Spleen (tissue), 11 donors: ENCODE measurements at regions not wholly inside any gene's neighbourhood (a gene's known extent, or its start where the extent isn't known, plus 50 kb on each side); places are given as distances from the start of the nearest gene placed in this dataset.

Experiments
- DNase-seq: peaks from one replicate; pipeline ENCODE4 v3.0.0-alpha.2; 2020
- H3K27ac ChIP-seq, 8 donors: fragments of 200-600 bp; sonication (generic) in 7 of 8; 1 replicate in 4 of 8; 2 replicates in 4 of 8; pipeline versions ENCODE4 v1.5.0 to v1.8.0; 2016 to 2021; ENCODE audit warnings: inconsistent platforms in 4 of 8, mild to moderate bottlenecking in 4 of 8, moderate library complexity in 1 of 8
- H3K27me3 ChIP-seq, 7 donors: fragments of 200-600 bp; sonication (generic) in 6 of 7; replicated peaks in 1 of 7; 1 replicate in 4 of 7; 2 replicates in 3 of 7; pipeline versions ENCODE4 v1.5.0 to v1.8.0; 2016 to 2021; ENCODE audit warnings: inconsistent platforms in 3 of 7, mild to moderate bottlenecking in 1 of 7
- H3K36me3 ChIP-seq, 6 donors: fragments of 200-600 bp; sonication (generic) in 5 of 6; 1 replicate in 4 of 6; 2 replicates in 2 of 6; pipeline versions ENCODE4 v1.5.0 to v1.8.0; 2016 to 2021; ENCODE audit warnings: inconsistent platforms in 2 of 6
- H3K4me1 ChIP-seq, 6 donors: fragments of 200-600 bp; sonication (generic) in 5 of 6; 1 replicate in 3 of 6; 2 replicates in 3 of 6; pipeline versions ENCODE4 v1.5.0 to v1.8.0; 2016 to 2021; ENCODE audit warnings: inconsistent platforms in 3 of 6
- H3K4me3 ChIP-seq, 8 donors: fragments of 200-600 bp; sonication (generic) in 7 of 8; 1 replicate in 4 of 8; 2 replicates in 4 of 8; pipeline versions ENCODE4 v1.5.0 to v1.8.0; 2016 to 2021; ENCODE audit warnings: inconsistent platforms in 4 of 8, mild to moderate bottlenecking in 4 of 8, moderate library complexity in 2 of 8
- H3K9me3 ChIP-seq, 8 donors: fragments of 200-600 bp; sonication (generic) in 7 of 8; 1 replicate in 4 of 8; 2 replicates in 4 of 8; pipeline versions ENCODE4 v1.5.0 to v1.8.0; 2016 to 2021; ENCODE audit warnings: inconsistent platforms in 4 of 8
- POLR2A ChIP-seq, 3 donors: fragments of 450-650 bp; IDR thresholded peaks; one replicate each; pipeline ENCODE4 v1.5.1; 2017; ENCODE audit warnings: antibody characterized with exemption in 3 of 3, mild to moderate bottlenecking in 1 of 3
- POLR2AphosphoS5 ChIP-seq, 3 donors: sonication (generic); formaldehyde crosslinking; IDR thresholded peaks; one replicate each; pipeline ENCODE4 v1.5.1; 2017; ENCODE audit warnings: antibody characterized with exemption in 3 of 3
- WGBS, 5 donors: extraction: QIAGEN DNeasy Blood & Tissue Kit in 3 of 5; methylation state at CpG; one replicate each; pipeline versions ENCODE4 v1.1.5 to v1.1.7; 2013 to 2018; 5-methylcytosine and 5-hydroxymethylcytosine counted together
- intact Hi-C: fragments of 100-400 bp; cut with DNase I; formaldehyde crosslinking; loops from one replicate; pipeline ENCODE4 v1.15.0; 2023; ENCODE audit warnings: low total_unique reads
- TF ChIP-seq, protein P1 (sequence below), 11 experiments: fragments of 200-600 bp in 7 of 11; fragments of 450-650 bp in 4 of 11; sonication (generic) in 4 of 11; IDR thresholded peaks in 8 of 11; conservative IDR thresholded peaks in 3 of 11; 1 replicate in 7 of 11; 2 replicates in 4 of 11; pipeline versions ENCODE4 v1.4.0 to v1.8.0; 2016 to 2021; ENCODE audit warnings: antibody characterized with exemption in 11 of 11, inconsistent platforms in 4 of 11, mild to moderate bottlenecking in 1 of 11
- donor health status: healthy with polysubstance abuse.
- donor health status: DM: no; HTN: no; CAD: no; lungs with moderate emphysema.
- donor health status: DM: no; HTN: no; CAD: no.
- donor health status: Bipolar disorder and iron deficiency.
- donor health status: healthy.
- donor health status: DM: no; HTN: no; CAD: no.
- donor health status: DM: yes; HTN: yes; CAD: no.

DNA sequence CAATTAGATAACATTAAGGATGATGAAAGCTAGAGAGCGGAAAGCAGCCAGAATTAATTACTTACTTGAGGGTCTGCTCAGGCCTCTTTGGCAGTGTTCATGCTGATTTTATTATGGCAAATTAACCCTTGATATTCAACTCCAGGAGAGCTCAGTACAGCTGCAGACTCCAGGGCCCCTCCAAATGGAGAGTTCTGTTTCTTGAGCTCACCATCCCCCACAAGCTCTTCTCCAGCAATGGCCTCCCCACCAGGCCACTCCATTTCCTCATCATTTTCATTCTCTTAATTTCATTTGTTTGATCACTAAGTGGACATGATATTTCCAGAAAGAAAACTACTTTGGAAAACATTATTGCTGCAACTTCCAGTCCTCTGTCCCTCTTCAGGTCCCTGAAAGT lies 513.3 kb upstream of the NOX3 start:
- WGBS, 5 donors, result 88 to 100% (median 92%) methylated on average over 1 of the region's 1 CpG

DNA sequence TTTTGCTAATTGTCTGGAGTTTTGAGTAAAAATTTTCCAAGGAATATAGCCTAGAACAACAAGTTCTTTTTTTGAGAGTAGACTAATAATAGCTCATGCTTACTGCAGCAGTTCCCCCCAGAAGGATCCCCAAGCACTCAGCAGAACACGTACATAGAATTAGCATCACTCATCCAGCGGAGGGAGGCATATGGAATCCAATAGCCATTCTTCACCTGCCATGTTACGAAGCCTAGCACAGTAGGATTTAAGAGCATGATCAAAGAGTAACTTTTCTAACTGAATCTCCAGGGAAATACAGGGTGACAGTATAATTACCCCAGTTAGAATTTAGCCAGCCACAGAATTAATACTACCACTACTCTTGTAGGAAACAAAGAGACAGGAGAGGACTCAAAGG lies 511.7 kb upstream of the NOX3 start:
- H3K27ac ChIP-seq, result no peak overlapping the region
- H3K36me3 ChIP-seq, result no peaks in the 10 kb centered on the region
- no peaks in the 10 kb centered on the region for H3K27me3 ChIP-seq
- no peak overlapping the region for H3K4me3 ChIP-seq
- H3K9me3 ChIP-seq, result peaks cover 0 to under 1% (median 0%) of the 10 kb centered on the region in 8 donors
- 78 to 95% (median 89%) methylated on average over 3 of the region's 3 CpGs for WGBS, 5 donors
- intact Hi-C loops, result no loop called here
- H3K4me1 ChIP-seq, result no peaks in the 10 kb centered on the region
- DNase-seq, result no peak
- TF ChIP-seq, protein P1, sequence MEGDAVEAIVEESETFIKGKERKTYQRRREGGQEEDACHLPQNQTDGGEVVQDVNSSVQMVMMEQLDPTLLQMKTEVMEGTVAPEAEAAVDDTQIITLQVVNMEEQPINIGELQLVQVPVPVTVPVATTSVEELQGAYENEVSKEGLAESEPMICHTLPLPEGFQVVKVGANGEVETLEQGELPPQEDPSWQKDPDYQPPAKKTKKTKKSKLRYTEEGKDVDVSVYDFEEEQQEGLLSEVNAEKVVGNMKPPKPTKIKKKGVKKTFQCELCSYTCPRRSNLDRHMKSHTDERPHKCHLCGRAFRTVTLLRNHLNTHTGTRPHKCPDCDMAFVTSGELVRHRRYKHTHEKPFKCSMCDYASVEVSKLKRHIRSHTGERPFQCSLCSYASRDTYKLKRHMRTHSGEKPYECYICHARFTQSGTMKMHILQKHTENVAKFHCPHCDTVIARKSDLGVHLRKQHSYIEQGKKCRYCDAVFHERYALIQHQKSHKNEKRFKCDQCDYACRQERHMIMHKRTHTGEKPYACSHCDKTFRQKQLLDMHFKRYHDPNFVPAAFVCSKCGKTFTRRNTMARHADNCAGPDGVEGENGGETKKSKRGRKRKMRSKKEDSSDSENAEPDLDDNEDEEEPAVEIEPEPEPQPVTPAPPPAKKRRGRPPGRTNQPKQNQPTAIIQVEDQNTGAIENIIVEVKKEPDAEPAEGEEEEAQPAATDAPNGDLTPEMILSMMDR (IDR thresholded peaks at IDR 0.05 in 8 of 11, conservative IDR thresholded peaks at IDR 0.05 in 3 of 11), result no peak
- no peak for TF ChIP-seq POLR2AphosphoS5 (IDR thresholded peaks at IDR 0.05)
- TF ChIP-seq POLR2A (IDR thresholded peaks at IDR 0.05), result no peak

More for the DNA sequence above, 513.3 kb upstream of the NOX3 start:
- Histone ChIP-seq H3K4me1 (peaks cover 0 to 6% (median 0%) of the 10 kb centered on the region in 6 donors), H3K9me3 (no peaks in the 10 kb centered on the region), H3K27ac (no peak overlapping the region), H3K36me3 (no peaks in the 10 kb centered on the region), H3K27me3 (no peaks in the 10 kb centered on the region), H3K4me3 (no peak overlapping the region)
- no peak for DNase-seq
- intact Hi-C loops, result no loop called here
- TF ChIP-seq POLR2AphosphoS5 (IDR thresholded peaks at IDR 0.05) (no peak), POLR2A (IDR thresholded peaks at IDR 0.05) (no peak)
- TF ChIP-seq, protein P1 (IDR thresholded peaks at IDR 0.05 in 8 of 11, conservative IDR thresholded peaks at IDR 0.05 in 3 of 11), result no peak

DNA sequence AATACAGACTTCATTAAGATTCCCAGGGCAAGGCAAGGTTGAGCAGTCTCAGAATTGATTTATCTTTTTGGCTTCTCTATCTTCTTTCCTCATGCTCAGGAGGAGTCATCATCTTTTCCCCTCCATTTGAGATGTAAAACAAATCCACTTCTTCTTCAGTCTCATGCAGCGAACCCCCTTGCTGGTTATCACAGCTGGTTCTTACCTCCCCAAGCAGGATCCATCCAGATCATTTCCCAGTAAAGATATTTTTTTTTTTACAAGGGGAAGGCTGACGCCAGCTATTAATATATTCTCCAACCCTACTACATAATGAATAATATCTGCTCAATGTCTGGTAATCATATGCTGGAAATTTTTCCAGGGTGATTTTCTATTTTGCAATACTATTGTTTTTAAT lies 508.9 kb upstream of the NOX3 start:
- intact Hi-C loops, result no loop called here
- DNase-seq, result no peak
- WGBS, 5 donors, result 80 to 89% (median 86%) methylated on average over 2 of the region's 2 CpGs
- H3K36me3 ChIP-seq, result no peaks in the 10 kb centered on the region
- no peaks in the 10 kb centered on the region for H3K27me3 ChIP-seq
- H3K9me3 ChIP-seq, result peaks cover 0 to 5% (median 0%) of the 10 kb centered on the region in 8 donors
- no peak overlapping the region for H3K4me3 ChIP-seq
- no peaks in the 10 kb centered on the region for H3K4me1 ChIP-seq
- no peak for TF ChIP-seq POLR2AphosphoS5 (IDR thresholded peaks at IDR 0.05)
- TF ChIP-seq, protein P1 (IDR thresholded peaks at IDR 0.05 in 8 of 11, conservative IDR thresholded peaks at IDR 0.05 in 3 of 11), result no peak
- no peak for TF ChIP-seq POLR2A (IDR thresholded peaks at IDR 0.05)
- no peak overlapping the region for H3K27ac ChIP-seq

DNA sequence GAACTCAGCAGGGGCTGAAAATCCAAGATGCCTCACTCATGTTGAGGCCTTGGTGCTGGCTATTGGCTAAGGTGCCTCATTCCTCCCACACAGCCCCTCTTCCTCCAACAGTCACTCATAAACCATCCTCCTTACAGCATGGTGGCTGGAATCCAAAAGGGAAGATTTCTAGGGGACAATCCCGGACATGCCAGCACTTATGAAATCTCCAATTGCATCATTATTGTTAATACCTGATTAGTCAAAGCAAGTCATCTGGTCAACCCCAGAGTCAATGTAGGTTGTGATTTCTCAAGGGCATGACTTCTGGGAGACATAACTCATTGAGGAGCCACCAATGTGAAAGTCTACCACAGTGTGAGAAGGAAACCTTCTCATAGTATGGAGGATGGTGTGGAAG lies 506.6 kb upstream of the NOX3 start:
- H3K27ac ChIP-seq, result no peak overlapping the region
- TF ChIP-seq POLR2A (IDR thresholded peaks at IDR 0.05), result no peak
- no peak for TF ChIP-seq POLR2AphosphoS5 (IDR thresholded peaks at IDR 0.05)
- TF ChIP-seq, protein P1 (IDR thresholded peaks at IDR 0.05 in 8 of 11, conservative IDR thresholded peaks at IDR 0.05 in 3 of 11), result no peak
- H3K4me1 ChIP-seq, result no peaks in the 10 kb centered on the region
- intact Hi-C loops, result no loop called here
- no peak for DNase-seq
- H3K9me3 ChIP-seq, result peaks cover 0 to 5% (median 0%) of the 10 kb centered on the region in 8 donors
- H3K36me3 ChIP-seq, result no peaks in the 10 kb centered on the region
- H3K4me3 ChIP-seq, result no peak overlapping the region
- H3K27me3 ChIP-seq, result no peaks in the 10 kb centered on the region
- 67 to 100% (median 88%) methylated on average over 1 of the region's 1 CpG for WGBS, 5 donors
